ENCODE measurements at regions not wholly inside any gene's neighbourhood (a gene's known extent, or its start where the extent isn't known, plus 50 kb on each side); places are given as distances from the start of the nearest gene placed in this dataset.

DNA sequence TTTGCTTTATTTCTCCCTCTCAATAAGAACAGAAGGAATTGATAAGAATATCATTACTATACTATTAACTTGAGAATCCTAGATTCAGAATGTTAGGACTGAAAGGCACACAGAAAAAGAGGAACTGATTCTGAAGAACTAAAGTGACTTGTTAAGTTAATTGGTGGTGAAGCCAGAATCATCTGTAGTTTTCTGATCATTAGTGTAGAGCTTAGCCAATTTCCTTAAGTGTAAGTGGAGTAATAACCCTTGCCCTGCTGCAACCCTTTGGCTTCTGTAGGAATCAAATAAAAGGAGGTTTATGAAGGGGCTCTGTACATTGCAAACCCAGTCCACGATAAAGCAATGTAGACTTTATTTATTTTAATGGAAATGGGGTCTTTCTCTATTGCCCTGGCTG, 1186.0 kb downstream of the SORCS3 start (continued):
- TF ChIP-seq, protein P1, sequence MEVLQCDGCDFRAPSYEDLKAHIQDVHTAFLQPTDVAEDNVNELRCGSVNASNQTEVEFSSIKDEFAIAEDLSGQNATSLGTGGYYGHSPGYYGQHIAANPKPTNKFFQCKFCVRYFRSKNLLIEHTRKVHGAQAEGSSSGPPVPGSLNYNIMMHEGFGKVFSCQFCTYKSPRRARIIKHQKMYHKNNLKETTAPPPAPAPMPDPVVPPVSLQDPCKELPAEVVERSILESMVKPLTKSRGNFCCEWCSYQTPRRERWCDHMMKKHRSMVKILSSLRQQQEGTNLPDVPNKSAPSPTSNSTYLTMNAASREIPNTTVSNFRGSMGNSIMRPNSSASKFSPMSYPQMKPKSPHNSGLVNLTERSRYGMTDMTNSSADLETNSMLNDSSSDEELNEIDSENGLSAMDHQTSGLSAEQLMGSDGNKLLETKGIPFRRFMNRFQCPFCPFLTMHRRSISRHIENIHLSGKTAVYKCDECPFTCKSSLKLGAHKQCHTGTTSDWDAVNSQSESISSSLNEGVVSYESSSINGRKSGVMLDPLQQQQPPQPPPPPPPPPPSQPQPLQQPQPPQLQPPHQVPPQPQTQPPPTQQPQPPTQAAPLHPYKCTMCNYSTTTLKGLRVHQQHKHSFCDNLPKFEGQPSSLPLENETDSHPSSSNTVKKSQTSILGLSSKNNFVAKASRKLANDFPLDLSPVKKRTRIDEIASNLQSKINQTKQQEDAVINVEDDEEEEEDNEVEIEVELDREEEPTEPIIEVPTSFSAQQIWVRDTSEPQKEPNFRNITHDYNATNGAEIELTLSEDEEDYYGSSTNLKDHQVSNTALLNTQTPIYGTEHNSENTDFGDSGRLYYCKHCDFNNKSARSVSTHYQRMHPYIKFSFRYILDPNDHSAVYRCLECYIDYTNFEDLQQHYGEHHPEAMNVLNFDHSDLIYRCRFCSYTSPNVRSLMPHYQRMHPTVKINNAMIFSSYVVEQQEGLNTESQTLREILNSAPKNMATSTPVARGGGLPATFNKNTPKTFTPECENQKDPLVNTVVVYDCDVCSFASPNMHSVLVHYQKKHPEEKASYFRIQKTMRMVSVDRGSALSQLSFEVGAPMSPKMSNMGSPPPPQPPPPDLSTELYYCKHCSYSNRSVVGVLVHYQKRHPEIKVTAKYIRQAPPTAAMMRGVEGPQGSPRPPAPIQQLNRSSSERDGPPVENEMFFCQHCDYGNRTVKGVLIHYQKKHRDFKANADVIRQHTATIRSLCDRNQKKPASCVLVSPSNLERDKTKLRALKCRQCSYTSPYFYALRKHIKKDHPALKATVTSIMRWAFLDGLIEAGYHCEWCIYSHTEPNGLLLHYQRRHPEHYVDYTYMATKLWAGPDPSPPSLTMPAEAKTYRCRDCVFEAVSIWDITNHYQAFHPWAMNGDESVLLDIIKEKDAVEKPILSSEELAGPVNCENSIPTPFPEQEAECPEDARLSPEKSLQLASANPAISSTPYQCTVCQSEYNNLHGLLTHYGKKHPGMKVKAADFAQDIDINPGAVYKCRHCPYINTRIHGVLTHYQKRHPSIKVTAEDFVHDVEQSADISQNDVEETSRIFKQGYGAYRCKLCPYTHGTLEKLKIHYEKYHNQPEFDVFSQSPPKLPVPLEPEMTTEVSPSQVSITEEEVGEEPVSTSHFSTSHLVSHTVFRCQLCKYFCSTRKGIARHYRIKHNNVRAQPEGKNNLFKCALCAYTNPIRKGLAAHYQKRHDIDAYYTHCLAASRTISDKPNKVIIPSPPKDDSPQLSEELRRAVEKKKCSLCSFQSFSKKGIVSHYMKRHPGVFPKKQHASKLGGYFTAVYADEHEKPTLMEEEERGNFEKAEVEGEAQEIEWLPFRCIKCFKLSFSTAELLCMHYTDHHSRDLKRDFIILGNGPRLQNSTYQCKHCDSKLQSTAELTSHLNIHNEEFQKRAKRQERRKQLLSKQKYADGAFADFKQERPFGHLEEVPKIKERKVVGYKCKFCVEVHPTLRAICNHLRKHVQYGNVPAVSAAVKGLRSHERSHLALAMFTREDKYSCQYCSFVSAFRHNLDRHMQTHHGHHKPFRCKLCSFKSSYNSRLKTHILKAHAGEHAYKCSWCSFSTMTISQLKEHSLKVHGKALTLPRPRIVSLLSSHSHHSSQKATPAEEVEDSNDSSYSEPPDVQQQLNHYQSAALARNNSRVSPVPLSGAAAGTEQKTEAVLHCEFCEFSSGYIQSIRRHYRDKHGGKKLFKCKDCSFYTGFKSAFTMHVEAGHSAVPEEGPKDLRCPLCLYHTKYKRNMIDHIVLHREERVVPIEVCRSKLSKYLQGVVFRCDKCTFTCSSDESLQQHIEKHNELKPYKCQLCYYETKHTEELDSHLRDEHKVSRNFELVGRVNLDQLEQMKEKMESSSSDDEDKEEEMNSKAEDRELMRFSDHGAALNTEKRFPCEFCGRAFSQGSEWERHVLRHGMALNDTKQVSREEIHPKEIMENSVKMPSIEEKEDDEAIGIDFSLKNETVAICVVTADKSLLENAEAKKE (CRISPR knock-in tag; IDR thresholded peaks at IDR 0.05) = no peak
- TF ChIP-seq ZNF114 (CRISPR knock-in tag; IDR thresholded peaks at IDR 0.05) = no peak
- no peak for TF ChIP-seq ZNF331 (CRISPR knock-in tag; IDR thresholded peaks at IDR 0.05; ENCODE audit: low read depth)
- TF ChIP-seq NANOG (IDR thresholded peaks at IDR 0.05; ENCODE audit: borderline replicate concordance) = no peak
- TF ChIP-seq POLR2AphosphoS5 (IDR thresholded peaks at IDR 0.05; ENCODE audit: low read depth) = no peak

DNA sequence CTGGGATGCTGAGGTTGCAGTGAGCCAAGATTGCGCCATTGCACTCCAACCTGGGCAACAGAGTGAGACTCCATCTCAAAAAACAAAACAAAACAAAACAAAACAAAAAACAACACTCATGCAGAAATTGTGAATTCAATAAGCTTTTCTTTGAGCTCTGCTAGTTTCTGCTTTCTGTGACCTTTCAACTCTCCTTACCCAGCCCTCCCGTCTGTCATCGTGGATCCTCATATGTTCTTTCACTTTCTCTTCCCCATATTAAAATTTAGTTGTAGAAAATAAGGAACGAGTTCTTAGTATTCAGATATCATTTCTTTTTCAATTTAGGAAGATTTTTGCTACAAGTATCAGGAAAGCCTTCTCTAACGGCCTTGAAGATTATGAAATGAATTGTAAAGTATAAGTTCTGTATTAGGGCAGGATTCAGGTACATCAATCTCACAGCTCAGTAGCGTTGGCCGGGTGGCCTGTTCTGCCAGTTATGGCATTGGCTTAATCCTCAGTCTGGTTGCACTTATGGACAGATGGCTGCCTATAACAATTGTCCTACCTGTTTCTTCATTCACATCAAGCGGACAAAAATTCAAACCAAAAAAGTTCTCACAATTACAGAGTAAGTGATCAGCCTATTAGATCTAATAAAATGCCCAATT, 1167.0 kb downstream of the SORCS3 start:
- H3K9me2 ChIP-seq (ENCODE audit: insufficient read depth) = no peaks in the 10 kb centered on the region
- no peaks in the 10 kb centered on the region for H3K27me3 Mint-ChIP-seq (ENCODE audit: insufficient read depth, low read depth, poor library complexity)
- no peaks in the 10 kb centered on the region for H3K79me2 ChIP-seq (replicated peaks; ENCODE audit: insufficient read depth)
- H4K20me1 ChIP-seq (replicated peaks; ENCODE audit: insufficient read depth) = no peaks in the 10 kb centered on the region
- peaks cover 3% of the 10 kb centered on the region; the same call in 1 of the 2 replicates for H3K4me1 ChIP-seq (ENCODE audit: insufficient read depth)
- H3K4me3 ChIP-seq = no peak overlapping the region
- H3K4me1 Mint-ChIP-seq = 0 out of 3 replicates have a peak, but pooled peaks cover 3% of the 10 kb centered on the region
- no peak overlapping the region for H2AFZ ChIP-seq
- H3K9me3 Mint-ChIP-seq = no peaks in the 10 kb centered on the region; the same call in 2 of the 3 replicates
- no peaks in the 10 kb centered on the region for H3K27me3 ChIP-seq (ENCODE audit: insufficient read depth)
- DNase-seq (ENCODE audit: low spot score) (no peak), ATAC-seq (no peak)
- H3K36me3 ChIP-seq (ENCODE audit: insufficient read depth) = no peaks in the 10 kb centered on the region
- H3K36me3 Mint-ChIP-seq (ENCODE audit: low read depth) = no peaks in the 10 kb centered on the region
- H3K27ac ChIP-seq (ENCODE audit: low read depth) = no peak overlapping the region
- H3K4me3 Mint-ChIP-seq = no peak overlapping the region
- no peak overlapping the region for H3K27ac Mint-ChIP-seq
- no peak overlapping the region for H3K4me2 ChIP-seq
- no peaks in the 10 kb centered on the region for H3F3A ChIP-seq (replicated peaks; ENCODE audit: low read depth)
- TF ChIP-seq JUNB (IDR thresholded peaks at IDR 0.05; ENCODE audit: unreplicated experiment) (no peak), NANOG (IDR thresholded peaks at IDR 0.05; ENCODE audit: borderline replicate concordance) (no peak), POLR2AphosphoS5 (IDR thresholded peaks at IDR 0.05; ENCODE audit: low read depth) (no peak), CREB1 (CRISPR knock-in tag; IDR thresholded peaks at IDR 0.05; ENCODE audit: low read depth) (no peak), STAT1 (IDR thresholded peaks at IDR 0.05; ENCODE audit: unreplicated experiment) (no peak)
- TF ChIP-seq, protein P2, sequence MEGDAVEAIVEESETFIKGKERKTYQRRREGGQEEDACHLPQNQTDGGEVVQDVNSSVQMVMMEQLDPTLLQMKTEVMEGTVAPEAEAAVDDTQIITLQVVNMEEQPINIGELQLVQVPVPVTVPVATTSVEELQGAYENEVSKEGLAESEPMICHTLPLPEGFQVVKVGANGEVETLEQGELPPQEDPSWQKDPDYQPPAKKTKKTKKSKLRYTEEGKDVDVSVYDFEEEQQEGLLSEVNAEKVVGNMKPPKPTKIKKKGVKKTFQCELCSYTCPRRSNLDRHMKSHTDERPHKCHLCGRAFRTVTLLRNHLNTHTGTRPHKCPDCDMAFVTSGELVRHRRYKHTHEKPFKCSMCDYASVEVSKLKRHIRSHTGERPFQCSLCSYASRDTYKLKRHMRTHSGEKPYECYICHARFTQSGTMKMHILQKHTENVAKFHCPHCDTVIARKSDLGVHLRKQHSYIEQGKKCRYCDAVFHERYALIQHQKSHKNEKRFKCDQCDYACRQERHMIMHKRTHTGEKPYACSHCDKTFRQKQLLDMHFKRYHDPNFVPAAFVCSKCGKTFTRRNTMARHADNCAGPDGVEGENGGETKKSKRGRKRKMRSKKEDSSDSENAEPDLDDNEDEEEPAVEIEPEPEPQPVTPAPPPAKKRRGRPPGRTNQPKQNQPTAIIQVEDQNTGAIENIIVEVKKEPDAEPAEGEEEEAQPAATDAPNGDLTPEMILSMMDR (conservative IDR thresholded peaks at IDR 0.05; ENCODE audit: low read depth in 2 of 2) = no peak

Data from GM23338 (cell line).